ENCODE measurements at regions not wholly inside any gene's neighbourhood (a gene's known extent, or its start where the extent isn't known, plus 50 kb on each side); places are given as distances from the start of the nearest gene placed in this dataset.

DNA sequence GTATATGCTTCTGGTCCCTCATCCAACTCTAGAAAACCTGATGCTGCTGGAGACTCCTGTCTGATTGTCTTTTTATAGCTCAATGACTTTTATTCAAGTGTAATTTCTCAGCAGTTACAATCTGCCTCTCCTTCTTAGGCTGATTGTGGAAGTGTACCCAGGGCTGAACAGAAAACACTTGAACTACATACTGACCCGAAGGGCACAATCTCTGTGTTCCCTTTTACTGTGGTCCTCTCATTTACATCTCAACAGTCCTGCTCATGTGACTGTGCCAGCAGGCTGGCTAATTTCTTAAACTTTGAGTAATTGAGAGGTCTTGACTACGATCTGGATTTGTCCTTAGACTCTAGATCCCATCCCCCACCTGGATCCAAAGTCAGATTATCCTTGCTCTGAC, 863.4 kb downstream of the PDHA2 start:
- in situ Hi-C loops (cut with MboI; ENCODE audit: low sequenced_read_pairs, unreplicated experiment): no loop called here
- DNase-seq (ENCODE audit: low spot score): no peak
- TF ChIP-seq, protein P1, sequence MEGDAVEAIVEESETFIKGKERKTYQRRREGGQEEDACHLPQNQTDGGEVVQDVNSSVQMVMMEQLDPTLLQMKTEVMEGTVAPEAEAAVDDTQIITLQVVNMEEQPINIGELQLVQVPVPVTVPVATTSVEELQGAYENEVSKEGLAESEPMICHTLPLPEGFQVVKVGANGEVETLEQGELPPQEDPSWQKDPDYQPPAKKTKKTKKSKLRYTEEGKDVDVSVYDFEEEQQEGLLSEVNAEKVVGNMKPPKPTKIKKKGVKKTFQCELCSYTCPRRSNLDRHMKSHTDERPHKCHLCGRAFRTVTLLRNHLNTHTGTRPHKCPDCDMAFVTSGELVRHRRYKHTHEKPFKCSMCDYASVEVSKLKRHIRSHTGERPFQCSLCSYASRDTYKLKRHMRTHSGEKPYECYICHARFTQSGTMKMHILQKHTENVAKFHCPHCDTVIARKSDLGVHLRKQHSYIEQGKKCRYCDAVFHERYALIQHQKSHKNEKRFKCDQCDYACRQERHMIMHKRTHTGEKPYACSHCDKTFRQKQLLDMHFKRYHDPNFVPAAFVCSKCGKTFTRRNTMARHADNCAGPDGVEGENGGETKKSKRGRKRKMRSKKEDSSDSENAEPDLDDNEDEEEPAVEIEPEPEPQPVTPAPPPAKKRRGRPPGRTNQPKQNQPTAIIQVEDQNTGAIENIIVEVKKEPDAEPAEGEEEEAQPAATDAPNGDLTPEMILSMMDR (IDR thresholded peaks at IDR 0.05; ENCODE audit: borderline replicate concordance, control extremely low read depth, extremely low read depth, insufficient read depth, missing control alignments): no peak

DNA sequence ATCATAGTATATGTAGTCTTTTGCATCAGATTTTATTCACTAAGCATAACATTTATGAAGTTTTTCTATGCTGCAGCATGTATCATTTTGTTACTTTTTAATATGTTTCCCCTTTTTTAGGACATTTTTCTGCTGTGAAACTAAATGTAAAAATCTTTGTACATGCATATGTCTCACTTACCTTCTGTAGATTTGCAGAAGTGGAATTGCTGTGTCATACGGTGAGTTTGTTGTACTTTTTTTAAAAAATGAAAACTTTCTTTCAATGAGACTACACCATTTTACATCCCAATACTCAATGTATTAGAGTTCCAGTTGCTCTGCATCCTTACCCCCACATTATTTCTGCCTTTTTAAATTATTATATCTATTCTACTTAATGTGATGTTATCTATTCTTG, 868.9 kb downstream of the PDHA2 start:
- TF ChIP-seq, protein P1 (IDR thresholded peaks at IDR 0.05; ENCODE audit: borderline replicate concordance, control extremely low read depth, extremely low read depth, insufficient read depth, missing control alignments): no peak
- DNase-seq (ENCODE audit: low spot score): no peak
- in situ Hi-C loops (cut with MboI; ENCODE audit: low sequenced_read_pairs, unreplicated experiment): no loop called here

DNA sequence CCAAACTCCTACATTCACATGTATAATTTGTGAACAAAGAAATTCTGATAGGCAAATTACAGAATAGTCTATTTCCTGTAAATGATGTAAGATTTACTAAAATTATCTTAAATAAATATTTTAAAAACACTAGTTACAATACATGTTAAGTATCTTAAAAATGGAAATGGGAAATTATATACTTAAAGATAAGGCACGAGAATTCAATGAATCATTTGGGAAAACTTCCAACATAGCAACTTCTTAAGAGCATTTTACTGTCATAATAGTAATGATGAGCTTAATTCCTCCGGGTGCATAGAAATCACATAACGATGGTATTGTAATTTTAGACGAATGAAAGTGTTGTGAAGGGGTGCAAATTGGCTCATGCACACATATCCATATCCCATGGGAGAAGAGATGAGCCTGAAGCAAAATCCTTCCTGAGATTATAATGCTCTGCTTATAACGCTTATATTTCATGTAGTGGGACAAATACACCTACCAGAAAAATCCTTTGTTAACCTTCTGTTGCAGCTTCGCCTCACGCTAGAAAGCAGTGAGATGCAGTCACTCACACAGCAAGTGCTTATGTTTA, 873.5 kb downstream of the PDHA2 start:
- DNase-seq (ENCODE audit: low spot score): no peak
- in situ Hi-C loops (cut with MboI; ENCODE audit: low sequenced_read_pairs, unreplicated experiment): no loop called here
- TF ChIP-seq, protein P1 (IDR thresholded peaks at IDR 0.05; ENCODE audit: borderline replicate concordance, control extremely low read depth, extremely low read depth, insufficient read depth, missing control alignments): no peak

DNA sequence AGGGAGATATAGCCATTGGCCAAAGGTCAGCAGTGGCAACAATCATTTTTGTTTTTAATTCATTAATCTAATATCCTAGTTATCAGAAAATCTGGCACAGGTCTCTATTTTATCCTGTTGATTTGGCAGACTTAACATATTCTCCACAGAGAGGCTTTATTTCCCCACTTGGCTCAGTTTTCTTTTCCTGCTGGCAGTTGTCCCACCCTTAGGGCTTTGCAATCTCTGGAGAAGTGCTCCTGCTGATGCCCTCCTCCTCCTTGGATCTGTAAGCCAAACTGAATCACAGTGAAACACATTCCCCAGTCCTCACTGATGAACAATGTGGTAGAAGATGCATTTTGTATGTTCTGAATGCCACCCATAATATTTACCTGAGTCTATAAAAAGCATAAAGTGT, 889.7 kb downstream of the PDHA2 start:
- TF ChIP-seq, protein P1 (IDR thresholded peaks at IDR 0.05; ENCODE audit: borderline replicate concordance, control extremely low read depth, extremely low read depth, insufficient read depth, missing control alignments): no peak
- in situ Hi-C loops (cut with MboI; ENCODE audit: low sequenced_read_pairs, unreplicated experiment): no loop called here
- no peak for DNase-seq (ENCODE audit: low spot score)

DNA sequence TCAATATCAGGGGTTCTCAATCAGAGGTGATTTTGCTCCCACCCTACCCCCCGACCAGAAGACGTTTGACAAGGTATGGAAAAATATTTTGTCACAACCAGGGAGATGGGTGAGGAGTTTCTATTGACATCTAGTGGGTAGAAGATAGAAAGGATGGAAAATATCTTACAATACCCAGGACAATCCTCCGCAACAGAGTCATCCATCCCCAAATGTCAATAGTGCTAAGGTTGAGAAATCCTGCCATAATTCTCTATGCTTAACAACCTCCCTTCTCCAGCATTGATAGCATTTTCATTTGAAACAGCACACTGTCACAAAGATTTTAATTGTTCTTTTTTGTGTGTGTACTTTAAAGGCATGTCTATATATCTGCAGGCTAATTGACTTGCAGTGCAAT, 890.5 kb downstream of the PDHA2 start:
- in situ Hi-C loops (cut with MboI; ENCODE audit: low sequenced_read_pairs, unreplicated experiment): no loop called here
- TF ChIP-seq, protein P1 (IDR thresholded peaks at IDR 0.05; ENCODE audit: borderline replicate concordance, control extremely low read depth, extremely low read depth, insufficient read depth, missing control alignments): no peak
- no peak for DNase-seq (ENCODE audit: low spot score)

DNA sequence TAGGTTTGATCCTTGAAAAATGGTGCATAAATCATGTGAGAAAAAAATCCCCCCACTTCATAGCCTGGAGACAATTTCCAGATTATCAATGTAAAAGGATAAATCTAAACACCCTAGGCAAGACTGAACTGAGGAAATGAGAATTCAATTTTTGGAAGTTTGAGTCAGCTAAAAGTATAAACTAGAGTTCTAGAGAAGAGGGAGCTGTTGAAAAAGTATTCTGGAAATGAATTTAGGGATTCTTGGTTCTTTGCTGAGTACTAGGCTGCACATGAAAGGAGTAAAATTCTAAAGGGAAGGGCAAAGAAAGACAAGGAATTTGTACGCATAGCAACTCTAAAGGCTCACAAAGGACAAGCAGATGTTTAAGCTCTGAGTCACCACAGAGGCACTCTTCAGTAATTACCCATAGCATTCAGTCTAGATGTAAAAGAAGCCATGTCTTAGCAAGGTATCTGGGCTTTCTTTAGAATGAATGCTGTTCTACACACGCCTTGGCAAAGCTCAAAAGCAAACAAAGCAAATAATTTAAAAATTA, 896.5 kb downstream of the PDHA2 start:
- DNase-seq (ENCODE audit: low spot score): no peak
- in situ Hi-C loops (cut with MboI; ENCODE audit: low sequenced_read_pairs, unreplicated experiment): no loop called here
- TF ChIP-seq, protein P1 (IDR thresholded peaks at IDR 0.05; ENCODE audit: borderline replicate concordance, control extremely low read depth, extremely low read depth, insufficient read depth, missing control alignments): no peak

Measured in GM13976 (cell line).